ENCODE measurements at regions not wholly inside any gene's neighbourhood (a gene's known extent, or its start where the extent isn't known, plus 50 kb on each side); places are given as distances from the start of the nearest gene placed in this dataset.
"Not testable (repeated sequence)": the region's sequence is repeated elsewhere in the genome, so short reads cannot be mapped to it uniquely, and the experiment has no call there.

GRCh38 chr5:32951003-32951402, 239.9 kb downstream of the NPR3 start:
- Histone ChIP-seq H3K4me1 (ENCODE audit: insufficient read depth, low read length) (no peaks in the 10 kb centered on the region), H3K9me3 (ENCODE audit: control insufficient read depth in 1 of 2, insufficient read depth in 1 of 2, low read length in 2 of 2) (peaks cover 0 to 5% of the 10 kb centered on the region in 2 experiments), H3K4me3 (ENCODE audit: low read length) (no peak overlapping the region), H3K27me3 (ENCODE audit: control insufficient read depth in 1 of 2, insufficient read depth in 2 of 2, low read length in 2 of 2) (no peaks in the 10 kb centered on the region), H3K27ac (ENCODE audit: low read depth in 1 of 2, low read length in 2 of 2) (no peak overlapping the region), H3K36me3 (ENCODE audit: insufficient read depth, low read length) (no peaks in the 10 kb centered on the region)
- Mint-ChIP-seq H3K36me3 (ENCODE audit: low read depth) (no peaks in the 10 kb centered on the region), H3K4me1 (ENCODE audit: low read depth) (no peaks in the 10 kb centered on the region), H3K4me3 (no peak overlapping the region), H3K9me3 (peaks cover 7% of the 10 kb centered on the region), H3K27me3 (no peaks in the 10 kb centered on the region), H3K27ac (no peak overlapping the region)
- ATAC-seq (ENCODE audit: poor library complexity): no peak
- ChIA-PET POLR2A (no interaction called here), CTCF (no interaction called here)
- intact Hi-C loops (cut with DNase I, micrococcal nuclease): no loop called here
- TF ChIP-seq CTCF (IDR thresholded peaks at IDR 0.05): no peak
- DNase-seq: no peak

- Mint-ChIP-seq H3K9me3 (peaks cover 7% of the 10 kb centered on the region), H3K36me3 (ENCODE audit: low read depth) (no peaks in the 10 kb centered on the region), H3K4me1 (ENCODE audit: low read depth) (no peaks in the 10 kb centered on the region), H3K27ac (no peak overlapping the region), H3K4me3 (no peak overlapping the region), H3K27me3 (no peaks in the 10 kb centered on the region)
- intact Hi-C loops (cut with DNase I, micrococcal nuclease): no loop called here
- ChIA-PET CTCF (no interaction called here), POLR2A (no interaction called here)
- no peak overlapping the region for H3K4me3 ChIP-seq (ENCODE audit: low read length)
- no peak for ATAC-seq (ENCODE audit: poor library complexity)
- H3K4me1 ChIP-seq (ENCODE audit: insufficient read depth, low read length): no peaks in the 10 kb centered on the region
- no peaks in the 10 kb centered on the region for H3K27me3 ChIP-seq (ENCODE audit: control insufficient read depth in 1 of 2, insufficient read depth in 2 of 2, low read length in 2 of 2)
- peaks cover 0 to 8% of the 10 kb centered on the region in 2 experiments for H3K9me3 ChIP-seq (ENCODE audit: control insufficient read depth in 1 of 2, insufficient read depth in 1 of 2, low read length in 2 of 2)
- no peaks in the 10 kb centered on the region for H3K36me3 ChIP-seq (ENCODE audit: insufficient read depth, low read length)
- DNase-seq: no peak
- no peak for TF ChIP-seq CTCF (IDR thresholded peaks at IDR 0.05)
- H3K27ac ChIP-seq (ENCODE audit: low read depth in 1 of 2, low read length in 2 of 2): no peak overlapping the region
Observed at GRCh38 chr5:32951878-32952277, 240.8 kb downstream of the NPR3 start.

- CTCF ChIA-PET; H3K4me3 Mint-ChIP-seq; H3K9me3 Mint-ChIP-seq; POLR2A ChIA-PET; H3K4me1 ChIP-seq (ENCODE audit: insufficient read depth, low read length); H3K27me3 ChIP-seq (ENCODE audit: control insufficient read depth in 1 of 2, insufficient read depth in 2 of 2, low read length in 2 of 2); H3K36me3 Mint-ChIP-seq (ENCODE audit: low read depth); DNase-seq; H3K9me3 ChIP-seq (ENCODE audit: control insufficient read depth in 1 of 2, insufficient read depth in 1 of 2, low read length in 2 of 2); H3K36me3 ChIP-seq (ENCODE audit: insufficient read depth, low read length); H3K4me1 Mint-ChIP-seq (ENCODE audit: low read depth); ATAC-seq (ENCODE audit: poor library complexity); H3K4me3 ChIP-seq (ENCODE audit: low read length); H3K27ac ChIP-seq (ENCODE audit: low read depth in 1 of 2, low read length in 2 of 2); H3K27me3 Mint-ChIP-seq; H3K27ac Mint-ChIP-seq; intact Hi-C loops (cut with DNase I, micrococcal nuclease): not testable (repeated sequence)
Observed at GRCh38 chr5:32952421-32952820, 241.3 kb downstream of the NPR3 start.

GRCh38 chr5:32953694-32954093, 242.6 kb downstream of the NPR3 start:
- H3K4me3 ChIP-seq (ENCODE audit: low read length): no peak overlapping the region
- no peaks in the 10 kb centered on the region for H3K27me3 Mint-ChIP-seq
- intact Hi-C loops (cut with DNase I, micrococcal nuclease): no loop called here
- H3K4me1 ChIP-seq (ENCODE audit: insufficient read depth, low read length): no peaks in the 10 kb centered on the region
- H3K27me3 ChIP-seq (ENCODE audit: control insufficient read depth in 1 of 2, insufficient read depth in 2 of 2, low read length in 2 of 2): no peaks in the 10 kb centered on the region
- H3K27ac ChIP-seq (ENCODE audit: low read depth in 1 of 2, low read length in 2 of 2): no peak overlapping the region
- TF ChIP-seq CTCF (IDR thresholded peaks at IDR 0.05): no peak
- peaks cover 15% of the 10 kb centered on the region for H3K9me3 Mint-ChIP-seq
- H3K4me1 Mint-ChIP-seq (ENCODE audit: low read depth): no peaks in the 10 kb centered on the region
- no peak overlapping the region for H3K27ac Mint-ChIP-seq
- DNase-seq: no peak
- POLR2A ChIA-PET: no interaction called here
- no peaks in the 10 kb centered on the region for H3K36me3 Mint-ChIP-seq (ENCODE audit: low read depth)
- no peak overlapping the region for H3K4me3 Mint-ChIP-seq
- peaks cover 0 to 4% of the 10 kb centered on the region in 2 experiments for H3K9me3 ChIP-seq (ENCODE audit: control insufficient read depth in 1 of 2, insufficient read depth in 1 of 2, low read length in 2 of 2)
- no peak for ATAC-seq (ENCODE audit: poor library complexity)
- CTCF ChIA-PET: no interaction called here
- no peaks in the 10 kb centered on the region for H3K36me3 ChIP-seq (ENCODE audit: insufficient read depth, low read length)
